Brain microvascular endothelial cell (primary cell): ENCODE measurements at regions not wholly inside any gene's neighbourhood (a gene's known extent, or its start where the extent isn't known, plus 50 kb on each side); places are given as distances from the start of the nearest gene placed in this dataset.

Experiments used
- DNase-seq: peaks from one replicate; pipeline ENCODE4 v3.0.0-alpha.2; 2020
- H3K27ac ChIP-seq: fragments of 250-450 bp; sonication (Bioruptor Pico); 2 replicates; pipeline ENCODE4 v1.5.1; 2020; ENCODE audit warnings: mild to moderate bottlenecking, moderate library complexity
- H3K27me3 ChIP-seq: fragments of 250-450 bp; sonication (Bioruptor Pico); replicated peaks from 2 replicates; pipeline ENCODE4 v1.5.1; 2020; ENCODE audit warnings: mild to moderate bottlenecking
- H3K36me3 ChIP-seq: fragments of 250-450 bp; sonication (Bioruptor Pico); replicated peaks from 2 replicates; pipeline ENCODE4 v1.5.1; 2020; ENCODE audit warnings: mild to moderate bottlenecking
- H3K4me3 ChIP-seq: 2 replicates; pipeline ENCODE4 v1.5.1; 2011; ENCODE audit warnings: low read depth, mild to moderate bottlenecking, control low read depth, low read length, moderate library complexity
- in situ Hi-C: cut with HindIII; loops from 2 replicates; pipeline ENCODE4 v1.10.0; 2017; ENCODE audit warnings: low sequenced_read_pairs, low pct_ligation_motif_present
- TF ChIP-seq, protein P1 (sequence below): IDR thresholded peaks from 2 replicates; pipeline ENCODE4 v1.5.1; 2011; ENCODE audit warnings: low read depth, mild to moderate bottlenecking, moderate library complexity, low read length, control low read depth, inconsistent platforms; ENCODE audit errors: missing control alignments

DNA sequence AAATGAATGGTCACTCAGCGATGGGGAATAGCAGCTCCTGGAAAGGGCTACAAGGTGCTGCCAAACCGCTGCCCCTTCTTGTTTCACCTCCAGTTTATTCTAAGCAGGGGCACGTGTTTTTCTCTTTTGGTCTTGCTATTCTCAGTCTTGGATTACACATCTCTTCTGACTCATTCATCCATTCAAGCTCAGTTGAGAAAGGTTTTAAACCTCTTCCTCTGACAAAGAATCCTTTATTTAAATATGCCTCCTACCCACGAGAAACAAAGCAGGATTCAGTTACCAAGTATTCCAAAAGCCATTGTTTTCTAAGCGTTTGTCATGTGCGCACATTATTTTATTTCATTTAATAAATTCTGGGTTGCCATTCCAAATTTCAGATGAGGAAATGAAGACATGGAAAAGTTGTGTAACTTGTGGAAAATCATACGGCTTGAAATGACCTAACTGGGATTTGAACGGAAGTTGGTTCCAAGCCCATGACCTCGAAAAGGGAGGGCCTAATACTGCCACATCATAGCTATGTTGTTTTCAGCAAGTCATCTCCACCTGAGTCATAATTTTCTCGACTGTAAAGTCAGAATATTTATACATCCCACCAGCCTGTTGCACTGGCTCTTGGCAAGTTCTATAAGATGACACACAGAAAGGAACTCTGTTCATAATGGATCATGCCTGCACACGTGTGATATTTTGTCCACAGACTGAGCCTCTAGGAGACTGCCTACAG lies 292.0 kb upstream of the SLCO3A1 start:
- no peaks in the 10 kb centered on the region for H3K36me3 ChIP-seq
- in situ Hi-C loops, result no loop called here
- TF ChIP-seq, protein P1, sequence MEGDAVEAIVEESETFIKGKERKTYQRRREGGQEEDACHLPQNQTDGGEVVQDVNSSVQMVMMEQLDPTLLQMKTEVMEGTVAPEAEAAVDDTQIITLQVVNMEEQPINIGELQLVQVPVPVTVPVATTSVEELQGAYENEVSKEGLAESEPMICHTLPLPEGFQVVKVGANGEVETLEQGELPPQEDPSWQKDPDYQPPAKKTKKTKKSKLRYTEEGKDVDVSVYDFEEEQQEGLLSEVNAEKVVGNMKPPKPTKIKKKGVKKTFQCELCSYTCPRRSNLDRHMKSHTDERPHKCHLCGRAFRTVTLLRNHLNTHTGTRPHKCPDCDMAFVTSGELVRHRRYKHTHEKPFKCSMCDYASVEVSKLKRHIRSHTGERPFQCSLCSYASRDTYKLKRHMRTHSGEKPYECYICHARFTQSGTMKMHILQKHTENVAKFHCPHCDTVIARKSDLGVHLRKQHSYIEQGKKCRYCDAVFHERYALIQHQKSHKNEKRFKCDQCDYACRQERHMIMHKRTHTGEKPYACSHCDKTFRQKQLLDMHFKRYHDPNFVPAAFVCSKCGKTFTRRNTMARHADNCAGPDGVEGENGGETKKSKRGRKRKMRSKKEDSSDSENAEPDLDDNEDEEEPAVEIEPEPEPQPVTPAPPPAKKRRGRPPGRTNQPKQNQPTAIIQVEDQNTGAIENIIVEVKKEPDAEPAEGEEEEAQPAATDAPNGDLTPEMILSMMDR, result no peak
- H3K27me3 ChIP-seq, result no peaks in the 10 kb centered on the region
- peak; percentile 46 for DNase-seq
- peak overlapping the region; percentile 73 for H3K27ac ChIP-seq
- no peak overlapping the region for H3K4me3 ChIP-seq

DNA sequence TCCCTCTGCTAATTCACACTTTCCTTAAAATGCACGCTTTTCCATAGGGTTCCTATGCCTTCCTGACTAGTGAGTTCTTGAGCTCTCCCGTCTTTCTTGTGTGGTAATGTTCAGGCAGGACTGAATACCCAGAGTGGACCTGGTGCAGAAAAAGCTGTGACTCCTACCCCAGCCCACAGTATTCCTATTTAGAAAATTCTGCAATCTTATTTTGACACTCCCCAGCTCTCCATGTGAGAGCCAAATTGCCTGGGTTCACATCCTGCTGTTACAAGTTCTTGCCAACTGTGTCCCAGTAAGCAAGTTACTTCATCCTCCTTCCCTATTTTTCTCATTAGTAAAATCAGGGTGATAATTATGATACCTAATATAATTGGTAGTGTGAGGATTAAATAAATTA lies 290.8 kb upstream of the SLCO3A1 start:
- in situ Hi-C loops, result no loop called here
- Histone ChIP-seq H3K36me3 (no peaks in the 10 kb centered on the region), H3K27ac (no peak overlapping the region), H3K4me3 (no peak overlapping the region), H3K27me3 (no peaks in the 10 kb centered on the region)
- TF ChIP-seq, protein P1, result no peak
- no peak for DNase-seq

DNA sequence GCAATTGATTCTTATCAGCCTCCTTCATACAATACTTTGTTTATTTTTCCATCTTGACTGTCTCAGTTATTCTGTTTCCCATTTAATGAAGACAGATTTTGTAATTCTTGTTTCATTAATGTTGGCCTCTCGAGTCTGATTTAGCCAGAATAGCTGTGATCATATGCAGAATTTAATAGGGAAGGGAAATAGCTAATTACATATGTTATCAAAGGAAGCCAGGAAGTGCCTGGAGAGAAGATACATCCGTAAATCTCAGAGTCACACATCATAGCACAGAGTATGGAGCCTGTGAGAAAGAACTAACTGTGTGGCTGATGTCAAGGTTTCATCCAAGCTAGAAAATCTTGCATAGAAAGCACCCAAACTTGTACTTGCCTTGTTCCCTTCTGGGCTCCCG lies 288.9 kb upstream of the SLCO3A1 start:
- Histone ChIP-seq H3K27ac (no peak overlapping the region), H3K27me3 (no peaks in the 10 kb centered on the region), H3K36me3 (no peaks in the 10 kb centered on the region), H3K4me3 (no peak overlapping the region)
- TF ChIP-seq, protein P1, result no peak
- DNase-seq, result no peak
- in situ Hi-C loops, result no loop called here

DNA sequence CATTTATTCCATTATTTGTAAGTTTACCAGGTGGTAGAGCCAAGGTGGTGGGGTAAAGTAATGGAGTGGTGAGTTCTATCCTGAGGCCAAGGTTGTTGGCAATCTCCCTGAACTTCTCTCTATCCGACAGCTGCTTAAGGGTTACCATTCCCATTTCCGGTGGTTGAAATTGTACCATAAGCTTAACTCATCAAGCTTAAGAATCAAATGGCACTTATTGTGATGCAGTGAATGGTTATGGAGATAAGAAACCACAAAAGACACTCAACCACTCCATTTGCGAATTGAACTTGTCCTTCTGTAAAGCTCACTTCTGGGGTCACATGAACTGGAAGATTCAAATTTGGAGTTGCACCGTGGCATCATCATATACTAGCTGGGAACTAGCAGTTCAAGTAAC lies 287.4 kb upstream of the SLCO3A1 start:
- TF ChIP-seq, protein P1, result no peak
- Histone ChIP-seq H3K4me3 (no peak overlapping the region), H3K27ac (no peak overlapping the region), H3K27me3 (no peaks in the 10 kb centered on the region), H3K36me3 (no peaks in the 10 kb centered on the region)
- DNase-seq, result no peak
- in situ Hi-C loops, result no loop called here

DNA sequence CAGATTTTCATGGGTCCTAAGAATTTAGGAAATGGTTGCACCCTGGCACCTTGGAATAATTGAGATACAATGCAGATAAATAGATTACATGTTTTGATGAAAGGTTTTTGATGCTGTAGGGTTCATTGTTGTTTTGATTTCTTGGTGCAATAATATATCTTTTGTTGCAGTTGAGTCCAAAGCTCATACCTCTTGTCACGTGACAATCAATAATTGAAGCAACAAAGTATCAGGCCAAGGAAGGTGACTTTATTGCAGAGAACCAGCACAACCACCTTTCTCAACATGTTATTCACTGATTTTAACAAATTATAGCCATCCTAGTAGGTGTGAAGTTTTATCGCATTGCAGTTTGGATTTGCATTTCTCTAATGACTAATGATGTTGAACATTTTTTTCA lies 285.5 kb upstream of the SLCO3A1 start:
- DNase-seq, result no peak
- no peaks in the 10 kb centered on the region for H3K27me3 ChIP-seq
- H3K4me3 ChIP-seq, result no peak overlapping the region
- in situ Hi-C loops, result no loop called here
- TF ChIP-seq, protein P1, result no peak
- no peak overlapping the region for H3K27ac ChIP-seq
- no peaks in the 10 kb centered on the region for H3K36me3 ChIP-seq

DNA sequence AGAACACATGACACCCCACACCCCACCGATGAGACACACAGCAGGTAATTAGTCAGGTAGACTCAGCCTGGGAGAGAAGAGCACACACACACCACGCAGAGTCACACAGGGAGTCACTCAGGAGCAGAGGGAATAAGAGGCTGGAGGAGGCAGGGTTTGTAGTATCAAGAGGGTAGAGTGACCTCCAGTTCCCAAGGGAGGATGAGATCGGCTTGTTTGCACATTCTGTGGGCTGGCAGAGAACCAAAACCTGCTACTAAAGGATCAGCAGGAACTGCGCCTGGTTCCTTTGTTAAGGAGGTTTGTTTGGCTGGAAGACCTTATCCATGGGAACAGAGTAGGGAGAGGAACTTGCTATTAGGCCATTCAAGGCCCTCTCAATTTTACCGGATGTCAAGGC lies 281.4 kb upstream of the SLCO3A1 start:
- H3K27ac ChIP-seq, result no peak overlapping the region
- H3K36me3 ChIP-seq, result no peaks in the 10 kb centered on the region
- no peak overlapping the region for H3K4me3 ChIP-seq
- TF ChIP-seq, protein P1, result no peak
- in situ Hi-C loops, result no loop called here
- DNase-seq, result peak; percentile 12
- H3K27me3 ChIP-seq, result no peaks in the 10 kb centered on the region
